K562 (cell line): ENCODE measurements at regions not wholly inside any gene's neighbourhood (a gene's known extent, or its start where the extent isn't known, plus 50 kb on each side); places are given as distances from the start of the nearest gene placed in this dataset.

Experiments used
- BMI1 ChIP-seq: fragments of 150-350 bp; IDR thresholded peaks from 2 replicates; pipeline ENCODE4 v1.6.1; 2014; ENCODE audit warnings: low read length
- MTA1 ChIP-seq: fragments of 450-650 bp; IDR thresholded peaks from 2 replicates; pipeline ENCODE4 v1.6.1; 2017; ENCODE audit warnings: borderline replicate concordance
- MTA3 ChIP-seq: fragments of 450-650 bp; formaldehyde crosslinking; IDR thresholded peaks from 2 replicates; pipeline ENCODE4 v1.6.1; 2017; ENCODE audit warnings: mild to moderate bottlenecking, borderline replicate concordance
- MYC ChIP-seq, 2 experiments: fragments of 250-450 bp in 1 of 2; sonication (Bioruptor Pico) in 1 of 2; IDR thresholded peaks; 2 replicates each; pipeline versions ENCODE4 v1.5.1 to v1.6.1; 2012 to 2021; ENCODE audit warnings: low read depth in 2 of 2, borderline replicate concordance in 1 of 2, improper control_type of control experiment in 1 of 2, low read length in 1 of 2, mild to moderate bottlenecking in 1 of 2, moderate library complexity in 1 of 2
- NEUROD1 ChIP-seq: fragments of 150-350 bp; IDR thresholded peaks from 2 replicates; pipeline ENCODE4 v1.6.1; 2014; ENCODE audit warnings: borderline replicate concordance, low read length, low read depth; ENCODE audit not compliant: partially characterized antibody
- NFRKB ChIP-seq: fragments of 450-650 bp; IDR thresholded peaks from 2 replicates; pipeline ENCODE4 v1.6.1; 2016; ENCODE audit warnings: low read depth
- PTTG1 ChIP-seq: fragments of 450-650 bp; IDR thresholded peaks from 2 replicates; pipeline ENCODE4 v1.6.1; 2016; ENCODE audit warnings: low read depth, mild to moderate bottlenecking, missing genetic modification characterization, missing compliant biosample characterization
- RBBP5 ChIP-seq: fragments of 200-600 bp; sonication (generic); IDR thresholded peaks from 2 replicates; pipeline ENCODE4 v1.6.1; 2012; ENCODE audit warnings: borderline replicate concordance, mild to moderate bottlenecking, low read length, control low read depth, inconsistent platforms; ENCODE audit not compliant: insufficient read depth, poor library complexity, severe bottlenecking
- RBM17 ChIP-seq: fragments of 200-400 bp; formaldehyde crosslinking; IDR thresholded peaks from 2 replicates; pipeline ENCODE4 v1.6.1; 2017; ENCODE audit warnings: low read depth, mild to moderate bottlenecking, low read length, borderline replicate concordance
- SMAD4 ChIP-seq: fragments of 250-450 bp; sonication (Bioruptor Pico); conservative IDR thresholded peaks from 2 replicates; pipeline ENCODE4 v1.8.0; 2021; ENCODE audit warnings: inconsistent platforms, mild to moderate bottlenecking, moderate library complexity
- STAT5B ChIP-seq: fragments of 250-450 bp; sonication (Bioruptor Pico); IDR thresholded peaks from 2 replicates; pipeline ENCODE4 v1.8.0; 2021; ENCODE audit warnings: mild to moderate bottlenecking, inconsistent platforms
- ZNF121 ChIP-seq: sonication (generic); formaldehyde crosslinking; conservative IDR thresholded peaks from 2 replicates; pipeline ENCODE4 v1.8.0; 2022; ENCODE audit warnings: missing genetic modification reagents
- ZNF395 ChIP-seq: fragments of 200-800 bp; sonication (Bioruptor generic); IDR thresholded peaks from 2 replicates; pipeline ENCODE4 v1.6.1; 2017; ENCODE audit warnings: missing genetic modification characterization, missing compliant biosample characterization
- ZNF780A ChIP-seq: fragments of 250-450 bp; sonication (Bioruptor Pico); IDR thresholded peaks from 2 replicates; pipeline ENCODE4 v1.5.0; 2021; ENCODE audit warnings: mild to moderate bottlenecking
- TF ChIP-seq, protein P1 (sequence below), 2 experiments: fragments of 450-650 bp in 1 of 2; sonication (generic) in 1 of 2; formaldehyde crosslinking; conservative IDR thresholded peaks; 2 replicates each; pipeline versions ENCODE4 v1.4.0 to v1.8.1; 2020 to 2022; ENCODE audit warnings: mild to moderate bottlenecking in 1 of 2, missing genetic modification reagents in 1 of 2
- TF ChIP-seq, protein P2 (sequence below), 2 experiments: fragments of 450-650 bp; IDR thresholded peaks; 2 replicates each; pipeline ENCODE4 v1.6.1; 2016; ENCODE audit warnings: mild to moderate bottlenecking in 2 of 2, borderline replicate concordance in 1 of 2, low read depth in 1 of 2, moderate library complexity in 1 of 2

GRCh38 chr7:130910949-130911944, 177.2 kb upstream of the KLF14 start (continued):
- TF ChIP-seq SMAD4 (CRISPR knock-in tag), result 0 out of 2 replicates have a peak, but pooled peaks have one; percentile 17
- no peak for TF ChIP-seq RBBP5
- TF ChIP-seq, protein P1, sequence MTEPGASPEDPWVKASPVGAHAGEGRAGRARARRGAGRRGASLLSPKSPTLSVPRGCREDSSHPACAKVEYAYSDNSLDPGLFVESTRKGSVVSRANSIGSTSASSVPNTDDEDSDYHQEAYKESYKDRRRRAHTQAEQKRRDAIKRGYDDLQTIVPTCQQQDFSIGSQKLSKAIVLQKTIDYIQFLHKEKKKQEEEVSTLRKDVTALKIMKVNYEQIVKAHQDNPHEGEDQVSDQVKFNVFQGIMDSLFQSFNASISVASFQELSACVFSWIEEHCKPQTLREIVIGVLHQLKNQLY (CRISPR knock-in tag; conservative IDR thresholded peaks at IDR 0.05), result no peak
- no peak for TF ChIP-seq ZNF395 (CRISPR knock-in tag)
- TF ChIP-seq, protein P2, sequence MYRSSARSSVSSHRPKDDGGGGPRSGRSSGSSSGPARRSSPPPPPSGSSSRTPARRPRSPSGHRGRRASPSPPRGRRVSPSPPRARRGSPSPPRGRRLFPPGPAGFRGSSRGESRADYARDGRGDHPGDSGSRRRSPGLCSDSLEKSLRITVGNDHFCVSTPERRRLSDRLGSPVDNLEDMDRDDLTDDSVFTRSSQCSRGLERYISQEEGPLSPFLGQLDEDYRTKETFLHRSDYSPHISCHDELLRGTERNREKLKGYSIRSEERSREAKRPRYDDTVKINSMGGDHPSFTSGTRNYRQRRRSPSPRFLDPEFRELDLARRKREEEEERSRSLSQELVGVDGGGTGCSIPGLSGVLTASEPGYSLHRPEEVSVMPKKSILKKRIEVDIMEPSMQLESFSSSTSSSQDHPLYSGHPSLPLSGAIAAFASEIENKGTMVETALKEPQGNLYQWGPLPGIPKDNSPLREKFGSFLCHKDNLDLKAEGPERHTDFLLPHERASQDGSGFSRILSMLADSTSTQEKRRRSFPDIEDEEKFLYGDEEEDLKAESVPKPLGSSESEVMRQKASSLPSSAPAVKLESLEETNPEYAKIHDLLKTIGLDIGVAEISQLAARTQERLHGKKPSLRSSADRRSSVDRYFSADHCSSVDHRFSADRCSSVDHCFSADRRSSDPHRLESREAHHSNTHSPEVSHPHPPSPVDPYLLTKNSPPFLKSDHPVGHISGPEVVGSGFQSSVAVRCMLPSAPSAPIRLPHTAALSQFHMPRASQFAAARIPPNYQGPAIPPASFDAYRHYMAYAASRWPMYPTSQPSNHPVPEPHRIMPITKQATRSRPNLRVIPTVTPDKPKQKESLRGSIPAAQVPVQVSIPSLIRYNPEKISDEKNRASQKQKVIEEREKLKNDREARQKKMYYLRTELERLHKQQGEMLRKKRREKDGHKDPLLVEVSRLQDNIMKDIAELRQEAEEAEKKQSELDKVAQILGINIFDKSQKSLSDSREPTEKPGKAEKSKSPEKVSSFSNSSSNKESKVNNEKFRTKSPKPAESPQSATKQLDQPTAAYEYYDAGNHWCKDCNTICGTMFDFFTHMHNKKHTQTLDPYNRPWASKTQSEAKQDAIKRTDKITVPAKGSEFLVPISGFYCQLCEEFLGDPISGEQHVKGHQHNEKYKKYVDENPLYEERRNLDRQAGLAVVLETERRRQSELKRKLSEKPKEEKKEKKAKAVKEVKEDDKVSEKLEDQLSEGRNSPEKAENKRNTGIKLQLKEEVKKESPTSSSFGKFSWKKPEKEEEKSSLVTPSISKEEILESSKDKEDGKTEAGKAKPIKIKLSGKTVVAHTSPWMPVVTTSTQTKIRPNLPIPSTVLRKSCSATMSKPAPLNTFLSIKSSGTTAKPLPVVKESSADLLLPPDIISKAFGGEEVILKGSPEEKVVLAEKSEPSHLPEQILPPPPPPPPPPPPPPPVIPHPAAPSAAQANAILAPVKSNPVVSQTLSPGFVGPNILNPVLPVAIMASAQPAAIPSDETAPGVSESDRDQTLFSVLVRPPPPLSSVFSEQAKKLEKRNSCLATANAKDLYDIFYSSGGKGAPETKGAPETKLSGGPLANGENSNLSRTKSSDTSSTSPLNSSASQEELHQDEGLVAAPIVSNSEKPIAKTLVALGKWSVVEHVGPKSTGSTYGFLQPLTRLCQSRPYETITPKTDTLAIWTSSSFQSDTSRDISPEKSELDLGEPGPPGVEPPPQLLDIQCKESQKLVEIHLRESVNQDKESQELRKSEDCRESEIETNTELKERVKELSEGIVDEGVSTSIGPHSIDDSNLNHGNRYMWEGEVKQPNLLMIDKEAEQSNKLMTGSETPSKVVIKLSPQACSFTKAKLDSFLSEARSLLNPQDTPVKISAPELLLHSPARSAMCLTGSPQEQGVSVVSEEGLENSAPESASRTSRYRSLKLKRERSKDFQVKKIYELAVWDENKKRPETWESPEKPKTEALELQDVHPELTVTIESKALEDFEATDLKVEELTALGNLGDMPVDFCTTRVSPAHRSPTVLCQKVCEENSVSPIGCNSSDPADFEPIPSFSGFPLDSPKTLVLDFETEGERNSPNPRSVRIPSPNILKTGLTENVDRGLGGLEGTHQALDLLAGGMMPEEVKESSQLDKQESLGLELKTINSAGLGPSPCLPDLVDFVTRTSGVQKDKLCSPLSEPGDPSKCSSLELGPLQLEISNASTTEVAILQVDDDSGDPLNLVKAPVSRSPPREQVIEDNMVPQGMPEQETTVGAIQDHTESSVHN (IDR thresholded peaks at IDR 0.05; ENCODE audit: borderline replicate concordance in 1 of 2, low read depth in 1 of 2), result no peak
- TF ChIP-seq NFRKB, result no peak
- TF ChIP-seq MTA1, result no peak
- TF ChIP-seq RBM17, result no peak
- 0 out of 2 replicates have a peak, but pooled peaks have one; percentile 11 for TF ChIP-seq MYC (IDR thresholded peaks at IDR 0.05; ENCODE audit: low read depth, low read length)
- TF ChIP-seq MYC (CRISPR knock-in tag; IDR thresholded peaks at IDR 0.05; ENCODE audit: borderline replicate concordance, low read depth), result no peak
- TF ChIP-seq BMI1, result no peak
- no peak for TF ChIP-seq PTTG1 (tag)
- no peak for TF ChIP-seq ZNF780A
- TF ChIP-seq MTA3, result no peak
- no peak for TF ChIP-seq ZNF121 (CRISPR knock-in tag)
- TF ChIP-seq NEUROD1, result no peak
- TF ChIP-seq STAT5B (CRISPR knock-in tag), result no peak
